Stimulated activated CD8-positive, alpha-beta memory T cell treated with anti-CD3 and anti-CD28 coated beads, Interleukin-4, amount 100 ng/mL, for 4 hours (primary cell): ENCODE measurements at regions not wholly inside any gene's neighbourhood (a gene's known extent, or its start where the extent isn't known, plus 50 kb on each side); places are given as distances from the start of the nearest gene placed in this dataset.
"Not testable (repeated sequence)": the region's sequence is repeated elsewhere in the genome, so short reads cannot be mapped to it uniquely, and the experiment has no call there.

ENCODE experiments used
- DNase-seq, 2 donors: peaks; one replicate each; pipeline ENCODE4 v3.0.0-alpha.2; 2020; ENCODE audit warnings: low read depth in 2 of 2, low spot score in 1 of 2

- no peak for DNase-seq
Measured at GRCh38 chr2:160550048-160550447, 56.4 kb upstream of the RBMS1 start.

DNA sequence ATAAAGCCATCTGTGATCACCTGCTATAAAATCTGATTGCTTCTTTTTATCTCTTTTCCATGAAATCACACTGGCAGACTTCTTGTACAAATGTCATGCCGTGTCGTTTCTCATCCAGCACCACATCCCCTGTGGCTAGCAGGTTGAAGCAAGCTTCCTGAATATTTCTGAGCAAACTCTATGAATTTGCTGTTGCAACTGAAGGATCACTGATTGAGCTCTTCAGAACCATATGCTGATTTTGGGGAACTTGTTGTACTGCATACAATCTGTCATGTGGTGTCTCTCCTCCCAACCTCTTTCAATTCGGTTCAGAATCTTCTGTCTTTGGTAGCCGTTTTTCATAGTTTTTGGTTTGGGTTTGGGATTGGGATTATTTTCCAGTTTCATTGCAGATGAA is 57.7 kb upstream of the RBMS1 start:
- DNase-seq: no peak

DNA sequence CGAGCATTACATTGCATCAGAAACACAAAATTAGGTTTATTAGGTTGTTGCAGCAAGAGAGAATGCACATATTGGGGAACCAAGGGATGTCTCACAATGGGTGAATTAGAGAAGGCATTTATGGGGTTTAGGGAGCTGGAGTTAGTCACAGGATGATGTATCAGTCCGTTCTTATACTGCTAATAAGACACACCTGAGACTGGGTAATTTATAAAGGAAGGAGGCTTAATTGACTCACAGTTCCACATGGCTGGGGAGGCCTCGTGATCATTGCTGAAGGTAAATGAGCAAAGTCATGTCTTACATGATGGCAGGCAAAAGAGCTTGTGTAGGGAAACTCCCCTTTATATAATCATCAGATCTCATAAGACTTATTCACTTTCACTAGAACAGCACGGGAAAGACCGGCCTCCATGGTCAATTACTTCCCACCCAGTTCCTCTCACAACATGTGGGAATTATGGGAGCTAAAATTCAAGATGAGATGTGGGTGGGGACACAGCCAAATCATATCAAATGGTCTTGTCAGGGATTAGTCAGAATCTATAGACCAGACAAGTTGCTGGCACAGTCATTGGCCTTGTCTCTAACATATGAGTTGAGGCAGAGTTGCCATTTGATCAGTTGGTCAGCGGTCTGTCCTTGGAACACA is 61.9 kb upstream of the RBMS1 start:
- DNase-seq: no peak

- no peak for DNase-seq
Measured at GRCh38 chr2:160557903-160558302, 64.3 kb upstream of the RBMS1 start.

- no peak for DNase-seq
Measured at GRCh38 chr2:160558531-160558930, 64.9 kb upstream of the RBMS1 start.

- no peak for DNase-seq
Measured at GRCh38 chr2:160561551-160562295, 68.1 kb upstream of the RBMS1 start.

GRCh38 chr2:160562730-160563129 is 69.1 kb upstream of the RBMS1 start:
- no peak for DNase-seq

- no peak for DNase-seq
Measured at GRCh38 chr2:160564591-160564990, 71.0 kb upstream of the RBMS1 start.

DNA sequence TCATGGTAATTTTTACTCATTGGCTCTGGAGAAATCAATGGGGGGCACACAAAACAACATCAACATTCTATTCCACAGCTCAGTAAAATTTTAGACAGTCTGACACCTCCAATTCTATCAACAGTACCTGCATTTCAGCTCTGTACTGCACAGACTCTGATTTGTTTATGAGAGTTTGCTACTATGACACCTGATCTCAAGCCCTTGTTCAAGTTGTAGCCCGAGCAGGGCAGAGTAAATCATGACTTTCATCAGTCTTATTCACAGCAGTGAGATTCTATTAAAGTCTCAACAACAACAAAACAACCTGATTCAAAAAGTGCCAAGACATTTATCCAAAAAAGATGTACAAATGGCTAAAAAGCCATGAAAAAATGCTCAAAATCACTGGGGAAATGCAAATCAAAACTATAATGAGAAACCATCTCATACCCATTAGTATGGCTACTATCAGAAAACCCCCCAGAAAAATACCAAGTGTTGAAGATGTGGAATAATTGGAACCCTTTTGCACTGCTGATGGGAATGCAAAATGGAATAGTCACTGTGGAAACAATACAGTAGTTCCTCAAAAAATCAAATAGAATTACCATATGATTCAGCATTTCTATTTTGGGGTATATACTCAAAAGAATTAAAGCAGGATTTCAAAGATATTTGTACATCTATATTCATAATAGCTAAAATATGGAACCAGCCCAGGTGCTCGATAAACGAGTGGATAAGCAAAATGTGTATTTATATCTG is 71.7 kb upstream of the RBMS1 start:
- no peak for DNase-seq

GRCh38 chr2:160566717-160567116 is 73.1 kb upstream of the RBMS1 start:
- DNase-seq: no peak

GRCh38 chr2:160568856-160569255 is 75.2 kb upstream of the RBMS1 start:
- no peak for DNase-seq

GRCh38 chr2:160570376-160570775 is 76.8 kb upstream of the RBMS1 start:
- no peak for DNase-seq

- DNase-seq: no peak
Measured at GRCh38 chr2:160574468-160575140, 81.0 kb upstream of the RBMS1 start.

DNA sequence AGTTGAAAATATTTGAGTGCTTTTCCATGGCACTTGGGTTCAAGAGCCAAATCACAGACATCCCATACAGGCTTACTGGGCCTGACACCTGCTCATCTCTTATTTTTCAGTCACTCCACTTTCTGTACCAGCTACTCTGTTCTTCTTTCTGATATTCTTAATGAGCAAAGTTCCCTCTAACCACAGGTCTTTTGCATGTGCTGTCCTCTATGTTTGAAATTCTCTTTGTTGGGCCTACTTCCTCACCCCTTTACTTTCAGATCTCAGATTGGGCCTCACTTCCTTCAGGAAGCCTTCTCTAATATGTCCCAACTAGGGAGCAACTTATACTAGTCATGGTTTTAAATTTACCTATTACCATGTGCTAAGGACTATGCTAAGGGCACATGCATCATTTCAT is 81.8 kb upstream of the RBMS1 start:
- no peak for DNase-seq

DNA sequence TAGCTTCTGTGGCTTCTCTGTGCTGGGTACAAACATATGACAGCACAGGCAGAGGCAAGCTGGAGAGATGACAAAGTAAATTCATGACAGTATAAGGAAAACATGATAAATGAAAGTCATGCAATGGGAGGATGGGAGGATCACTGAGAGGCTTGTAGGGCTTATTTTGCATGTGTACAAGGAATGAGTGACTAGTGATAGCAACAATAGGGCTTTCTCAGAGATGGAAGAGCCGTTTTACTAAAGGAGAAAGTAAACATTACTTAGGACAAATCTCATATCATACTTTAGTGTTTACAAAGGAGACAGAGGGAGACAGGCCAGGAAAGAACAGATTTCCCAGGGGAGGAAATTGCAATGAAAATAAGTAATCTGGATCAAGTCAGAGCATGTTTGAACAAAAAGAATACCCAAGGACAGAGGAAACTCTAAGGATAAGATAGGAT is 82.5 kb upstream of the RBMS1 start:
- no peak for DNase-seq

DNA sequence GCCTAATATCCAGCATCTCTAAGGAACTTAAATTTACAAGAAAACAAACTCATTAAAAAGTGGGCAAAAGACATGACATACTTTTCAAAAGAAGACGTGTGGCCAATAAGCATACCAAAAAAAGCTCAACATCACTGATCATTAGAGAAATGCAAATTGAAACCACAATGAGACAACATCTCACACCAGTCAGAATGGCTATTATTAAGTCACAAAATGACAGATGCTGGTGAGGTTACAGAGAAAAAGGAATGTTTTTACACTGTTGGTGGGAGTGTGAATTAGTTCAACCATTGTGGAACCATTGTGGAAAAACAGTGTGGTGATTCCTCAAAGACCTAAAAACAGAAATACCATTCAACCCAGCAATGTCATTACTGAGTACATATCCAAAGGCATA is 83.5 kb upstream of the RBMS1 start:
- DNase-seq: not testable (repeated sequence)

- DNase-seq: no peak
Measured at GRCh38 chr2:160581035-160581434, 87.4 kb upstream of the RBMS1 start.

- DNase-seq: no peak
Measured at GRCh38 chr2:160581448-160581847, 87.8 kb upstream of the RBMS1 start.

- no peak for DNase-seq
Measured at GRCh38 chr2:160582081-160582480, 88.5 kb upstream of the RBMS1 start.

GRCh38 chr2:160582490-160583145 is 89.0 kb upstream of the RBMS1 start:
- DNase-seq: no peak

DNA sequence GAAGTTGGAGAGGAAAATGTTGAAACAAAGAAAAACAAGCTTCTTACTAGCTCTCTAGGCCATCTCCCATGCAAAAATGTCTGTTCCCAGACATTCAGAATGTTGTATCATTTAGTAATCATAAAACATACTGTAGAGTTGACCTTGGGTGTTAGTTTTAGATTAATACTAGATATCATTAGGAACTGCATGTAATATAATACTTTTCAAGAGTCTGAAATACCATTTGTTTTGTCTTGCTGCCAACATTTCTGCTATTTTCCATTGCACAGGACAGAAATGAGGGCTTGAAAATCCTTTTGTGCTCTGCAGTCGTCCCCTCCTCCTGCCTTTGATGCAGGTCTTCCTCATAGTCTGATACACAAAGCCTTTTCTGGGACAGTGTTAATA is 89.5 kb upstream of the RBMS1 start:
- DNase-seq: no peak
